GM13976 (cell line): ENCODE measurements at regions not wholly inside any gene's neighbourhood (a gene's known extent, or its start where the extent isn't known, plus 50 kb on each side); places are given as distances from the start of the nearest gene placed in this dataset.

ENCODE experiments used
- DNase-seq: peaks from one replicate; pipeline ENCODE4 v3.0.0; 2012; ENCODE audit warnings: low spot score
- in situ Hi-C: fragments of 300-500 bp; cut with MboI; formaldehyde crosslinking; loops from one replicate; pipeline ENCODE4 v1.12.0; 2022; ENCODE audit warnings: low sequenced_read_pairs, mixed read lengths, inconsistent platforms; ENCODE audit not compliant: unreplicated experiment
- TF ChIP-seq, protein P1 (sequence below): IDR thresholded peaks from 2 replicates; pipeline ENCODE4 v1.5.1; 2012; ENCODE audit warnings: borderline replicate concordance, mild to moderate bottlenecking; ENCODE audit not compliant: insufficient read depth; ENCODE audit errors: extremely low read depth, missing control alignments, control extremely low read depth

DNA sequence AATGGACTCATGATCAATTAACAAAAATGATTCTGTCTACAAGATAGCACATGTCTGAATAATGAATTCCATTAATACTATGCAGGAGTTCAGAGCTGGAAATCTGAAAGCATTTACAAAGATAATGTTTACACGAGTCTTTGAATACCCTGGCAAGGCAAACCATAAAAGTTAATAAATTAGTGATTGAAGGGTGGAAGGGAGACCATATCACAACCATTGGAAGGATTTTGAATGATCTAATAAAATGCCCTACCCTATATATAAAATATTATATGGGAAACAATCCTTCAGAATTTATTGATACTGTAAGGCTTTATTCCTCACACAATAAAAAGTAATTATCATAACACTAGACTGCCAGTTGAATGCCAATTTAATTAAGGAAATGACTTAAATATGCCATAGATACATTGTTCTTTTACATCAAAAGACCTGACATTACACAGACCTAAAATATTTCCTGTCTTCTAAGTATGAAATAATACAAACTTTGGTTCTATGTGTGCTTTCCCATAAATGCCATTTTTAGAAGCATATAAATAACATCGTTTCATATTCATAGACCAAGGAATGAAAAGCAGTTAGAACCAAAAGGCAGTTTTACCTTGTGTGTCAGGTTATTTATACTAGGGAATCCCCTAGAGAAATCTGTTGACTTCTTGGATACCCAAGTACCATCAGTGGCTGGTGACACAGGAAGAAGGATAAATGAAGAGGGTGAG, 249.2 kb upstream of the MARCKS start:
- in situ Hi-C loops, result no loop called here

DNA sequence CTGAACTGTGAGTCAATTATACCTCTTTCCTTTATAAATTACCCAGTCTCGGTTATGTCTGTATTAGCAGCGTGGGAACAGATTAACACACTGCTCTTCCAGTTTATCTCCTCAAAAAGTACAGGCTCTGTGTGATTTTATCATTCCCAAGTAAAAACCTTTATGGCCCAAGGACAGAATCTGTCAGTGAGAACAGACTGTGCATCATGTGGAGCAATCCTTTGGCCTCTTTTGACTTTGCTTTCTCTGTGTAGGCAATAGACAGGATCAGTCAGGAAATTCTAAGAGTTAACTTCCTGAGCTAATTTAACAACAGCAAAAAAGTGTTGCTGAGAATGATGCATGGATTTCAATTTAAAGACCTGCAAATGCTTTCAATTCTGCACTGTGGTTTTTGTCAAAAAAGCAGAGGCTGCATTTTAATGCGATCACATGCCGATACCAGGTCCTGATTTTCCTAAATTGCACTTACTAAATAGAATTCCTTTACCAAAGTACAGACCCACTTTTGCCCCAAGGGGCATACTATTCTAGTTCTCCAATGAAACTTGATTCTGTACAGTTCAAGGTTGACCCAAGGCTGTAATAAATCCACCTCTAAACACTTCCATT, 246.7 kb upstream of the MARCKS start:
- DNase-seq, result no peak
- in situ Hi-C loops, result no loop called here
- TF ChIP-seq, protein P1, sequence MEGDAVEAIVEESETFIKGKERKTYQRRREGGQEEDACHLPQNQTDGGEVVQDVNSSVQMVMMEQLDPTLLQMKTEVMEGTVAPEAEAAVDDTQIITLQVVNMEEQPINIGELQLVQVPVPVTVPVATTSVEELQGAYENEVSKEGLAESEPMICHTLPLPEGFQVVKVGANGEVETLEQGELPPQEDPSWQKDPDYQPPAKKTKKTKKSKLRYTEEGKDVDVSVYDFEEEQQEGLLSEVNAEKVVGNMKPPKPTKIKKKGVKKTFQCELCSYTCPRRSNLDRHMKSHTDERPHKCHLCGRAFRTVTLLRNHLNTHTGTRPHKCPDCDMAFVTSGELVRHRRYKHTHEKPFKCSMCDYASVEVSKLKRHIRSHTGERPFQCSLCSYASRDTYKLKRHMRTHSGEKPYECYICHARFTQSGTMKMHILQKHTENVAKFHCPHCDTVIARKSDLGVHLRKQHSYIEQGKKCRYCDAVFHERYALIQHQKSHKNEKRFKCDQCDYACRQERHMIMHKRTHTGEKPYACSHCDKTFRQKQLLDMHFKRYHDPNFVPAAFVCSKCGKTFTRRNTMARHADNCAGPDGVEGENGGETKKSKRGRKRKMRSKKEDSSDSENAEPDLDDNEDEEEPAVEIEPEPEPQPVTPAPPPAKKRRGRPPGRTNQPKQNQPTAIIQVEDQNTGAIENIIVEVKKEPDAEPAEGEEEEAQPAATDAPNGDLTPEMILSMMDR, result no peak

More for the DNA sequence above, 249.2 kb upstream of the MARCKS start:
- TF ChIP-seq, protein P1, result no peak
- no peak for DNase-seq

DNA sequence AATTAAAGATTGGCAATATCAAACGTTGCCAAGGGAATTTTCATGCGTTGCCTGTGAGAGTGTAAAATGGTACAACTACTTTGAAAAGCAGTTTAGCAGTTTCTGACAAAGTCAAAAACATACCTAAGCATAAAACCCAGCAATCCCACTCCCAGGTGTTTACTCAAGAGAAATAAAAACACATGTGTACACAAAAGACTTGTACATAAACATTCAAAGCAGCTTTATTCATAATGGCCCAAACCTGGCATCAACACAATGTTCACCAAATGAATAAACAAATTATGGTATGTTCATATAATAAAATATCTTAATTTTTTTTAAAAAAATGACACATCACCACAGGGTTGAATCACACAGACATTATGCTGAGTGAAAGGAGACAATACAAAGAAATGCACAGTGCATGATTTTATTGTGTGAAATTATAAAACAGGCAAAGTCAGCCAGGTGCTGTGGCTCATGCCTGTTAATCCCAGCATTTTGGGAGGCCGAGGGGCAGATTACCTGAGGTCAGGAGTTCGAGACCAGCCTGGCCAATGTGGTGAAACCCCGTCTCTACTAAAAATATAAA, 240.4 kb upstream of the MARCKS start:
- DNase-seq, result no peak
- TF ChIP-seq, protein P1, result no peak
- in situ Hi-C loops, result no loop called here

DNA sequence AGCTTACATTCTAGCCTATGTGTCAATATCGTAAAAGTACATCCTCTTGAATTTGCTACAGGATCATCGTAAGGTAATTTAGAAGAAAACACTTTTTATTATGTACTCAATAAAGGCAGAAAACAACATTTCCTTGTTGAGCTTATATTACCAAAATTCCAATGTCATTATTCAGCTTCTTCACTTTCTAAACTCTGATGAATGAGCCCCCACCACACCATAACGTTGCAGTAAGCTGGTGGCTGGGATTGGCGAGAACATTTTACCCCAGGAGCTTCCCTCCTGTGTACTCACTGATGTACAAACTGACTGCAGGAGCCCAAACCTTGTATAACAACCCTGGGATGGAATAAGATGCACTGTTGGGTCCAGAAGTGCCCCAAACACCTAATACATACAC, 238.1 kb upstream of the MARCKS start:
- no peak for DNase-seq
- TF ChIP-seq, protein P1, result no peak
- in situ Hi-C loops, result no loop called here

DNA sequence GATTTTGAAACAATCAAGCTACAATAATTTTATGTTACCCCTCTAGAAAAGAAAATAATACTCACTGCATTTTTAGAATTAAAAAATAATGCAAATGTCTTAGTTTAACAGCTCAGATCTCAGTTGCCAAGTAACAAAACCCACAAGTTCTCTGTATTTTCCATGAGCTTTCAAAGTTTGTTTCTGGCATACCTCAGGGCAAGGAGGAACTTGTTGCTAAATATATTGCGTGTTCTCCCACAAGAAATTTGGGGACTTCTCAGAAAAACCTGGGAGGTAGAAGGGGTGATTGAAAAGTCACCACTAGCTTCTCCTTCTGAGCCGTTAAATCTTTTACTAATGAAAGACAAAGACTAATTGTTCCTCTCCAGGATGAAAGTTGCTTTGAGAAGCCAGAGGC, 236.8 kb upstream of the MARCKS start:
- TF ChIP-seq, protein P1, result no peak
- DNase-seq, result no peak
- in situ Hi-C loops, result no loop called here

DNA sequence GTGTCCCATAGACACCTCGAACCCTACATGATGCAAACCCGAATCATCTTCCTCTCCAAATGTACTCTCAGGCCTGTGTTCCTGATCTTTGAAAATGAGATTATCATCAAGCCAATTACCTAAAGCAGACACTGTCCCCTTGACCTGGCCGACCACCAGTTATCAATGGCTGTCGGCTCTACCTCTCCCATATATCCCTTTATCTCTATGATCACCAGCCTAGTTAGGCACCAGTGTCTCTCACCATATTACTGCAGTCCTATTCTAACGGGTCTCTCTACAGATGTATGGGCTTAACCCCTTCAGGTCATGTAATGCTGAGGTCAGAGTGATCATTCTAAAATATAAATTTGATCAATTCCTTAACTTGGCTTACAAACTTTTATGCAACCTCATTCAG, 234.9 kb upstream of the MARCKS start:
- TF ChIP-seq, protein P1, result no peak
- no peak for DNase-seq
- in situ Hi-C loops, result no loop called here
